ENCODE measurements at regions not wholly inside any gene's neighbourhood (a gene's known extent, or its start where the extent isn't known, plus 50 kb on each side); places are given as distances from the start of the nearest gene placed in this dataset.

DNA sequence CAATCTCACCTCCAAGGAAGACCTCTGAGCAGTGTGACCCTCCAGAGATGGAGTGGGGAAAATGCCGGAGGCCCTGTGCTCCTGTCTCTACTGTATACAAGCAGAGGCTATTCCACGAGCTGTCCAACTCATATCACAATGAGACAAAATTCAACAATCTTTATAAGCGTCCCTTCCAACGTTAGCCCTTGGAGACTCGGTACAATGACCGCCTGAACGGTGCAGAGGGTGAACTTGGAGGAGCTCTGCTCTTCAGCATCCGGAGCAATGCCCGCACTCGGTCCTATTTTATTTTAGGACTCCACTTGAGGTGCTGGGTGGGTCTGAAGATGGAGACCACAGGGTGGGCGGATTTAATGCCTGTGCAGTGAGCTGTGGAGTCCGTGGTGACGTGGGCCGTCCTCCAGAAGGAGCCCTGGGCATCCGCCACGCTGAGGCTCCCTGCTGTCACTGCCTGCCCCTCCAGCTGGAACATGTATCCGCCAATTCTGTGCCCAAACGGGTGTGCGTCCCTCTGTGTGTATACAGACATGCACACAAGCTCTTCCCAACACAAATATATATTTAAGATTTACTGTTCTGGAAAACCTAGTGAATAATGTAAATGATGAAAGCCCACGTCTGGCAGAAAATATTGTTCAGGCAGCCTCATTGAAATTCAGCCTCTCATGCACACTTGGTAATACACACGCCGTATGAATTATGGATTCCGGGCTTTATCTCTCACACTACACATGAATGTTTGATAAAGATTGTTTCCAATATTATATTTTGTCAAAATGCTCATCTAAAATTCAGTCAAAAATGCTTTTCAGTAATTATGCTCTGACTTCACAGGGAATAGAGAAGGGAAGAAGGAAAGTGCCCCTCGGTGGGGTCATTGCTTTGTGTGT lies 239.9 kb upstream of the ZMIZ1 start:
- no peak overlapping the region for H3K27ac Mint-ChIP-seq
- POLR2A ChIA-PET = no interaction called here
- H3K4me1 Mint-ChIP-seq = peaks cover 0 to 6% (median 0%) of the 10 kb centered on the region in 7 donors
- H3K4me3 ChIP-seq (ENCODE audit: low read length) = no peak overlapping the region
- H3K27me3 ChIP-seq (ENCODE audit: control insufficient read depth in 2 of 2, insufficient read depth in 2 of 2, low read length in 2 of 2) = no peaks in the 10 kb centered on the region
- H3K27ac ChIP-seq (ENCODE audit: low read depth, low read length) = no peak overlapping the region
- no peak for DNase-seq
- H3K9me3 Mint-ChIP-seq = peaks cover 3 to 19% (median 5%) of the 10 kb centered on the region in 11 donors
- CTCF ChIA-PET = no interaction called here
- peaks cover 14 to 31% (median 21%) of the 10 kb centered on the region in 5 donors for H3K27me3 Mint-ChIP-seq
- no peak for ATAC-seq
- intact Hi-C loops (cut with micrococcal nuclease) = no loop called here
- peaks cover 0 to 6% (median 0%) of the 10 kb centered on the region in 5 donors for H3K36me3 Mint-ChIP-seq
- no peak overlapping the region for H3K4me3 Mint-ChIP-seq
- H3K9me3 ChIP-seq (ENCODE audit: control insufficient read depth in 2 of 3, low read length in 3 of 3) = peaks cover 0 to 7% (median 0%) of the 10 kb centered on the region in 3 experiments
- H3K4me1 ChIP-seq (ENCODE audit: control insufficient read depth in 2 of 2, insufficient read depth in 2 of 2, low read length in 2 of 2) = no peaks in the 10 kb centered on the region
- no peaks in the 10 kb centered on the region for H3K36me3 ChIP-seq (ENCODE audit: control insufficient read depth in 2 of 3, insufficient read depth in 3 of 3, low read length in 3 of 3)

DNA sequence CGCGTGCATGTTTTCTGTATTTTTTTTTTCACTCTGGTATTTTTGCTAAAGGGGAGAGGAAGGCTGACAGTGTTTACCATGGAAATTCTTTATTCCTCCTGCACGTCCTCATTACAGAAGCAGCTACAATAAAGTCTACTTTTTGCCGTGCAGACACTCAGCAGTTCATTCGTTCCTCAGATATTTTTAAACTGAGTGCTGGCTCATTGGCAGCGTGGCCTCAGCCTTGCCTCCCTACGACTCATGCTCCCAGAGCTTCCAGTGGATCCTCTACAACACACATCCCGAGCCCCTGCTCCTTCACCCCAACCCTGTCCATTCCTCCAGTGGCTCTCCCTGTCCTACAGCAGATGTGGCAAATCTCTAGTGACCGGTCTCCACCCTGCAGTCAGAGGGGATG lies 239.2 kb upstream of the ZMIZ1 start:
- H3K4me3 Mint-ChIP-seq = no peak overlapping the region
- ChIA-PET POLR2A (no interaction called here), CTCF (no interaction called here)
- peaks cover 0 to 6% (median 0%) of the 10 kb centered on the region in 7 donors for H3K4me1 Mint-ChIP-seq
- H3K9me3 ChIP-seq (ENCODE audit: control insufficient read depth in 2 of 3, low read length in 3 of 3) = peaks cover 0 to 7% (median 0%) of the 10 kb centered on the region in 3 experiments
- intact Hi-C loops (cut with micrococcal nuclease) = no loop called here
- no peak for ATAC-seq
- no peaks in the 10 kb centered on the region for H3K36me3 ChIP-seq (ENCODE audit: control insufficient read depth in 2 of 3, insufficient read depth in 3 of 3, low read length in 3 of 3)
- peaks cover 3 to 26% (median 7%) of the 10 kb centered on the region in 11 donors for H3K9me3 Mint-ChIP-seq
- H3K27ac ChIP-seq (ENCODE audit: low read depth, low read length) = no peak overlapping the region
- H3K36me3 Mint-ChIP-seq = peaks cover 0 to 6% (median 0%) of the 10 kb centered on the region in 5 donors
- DNase-seq = no peak
- H3K27me3 ChIP-seq (ENCODE audit: control insufficient read depth in 2 of 2, insufficient read depth in 2 of 2, low read length in 2 of 2) = no peaks in the 10 kb centered on the region
- no peak overlapping the region for H3K4me3 ChIP-seq (ENCODE audit: low read length)
- H3K4me1 ChIP-seq (ENCODE audit: control insufficient read depth in 2 of 2, insufficient read depth in 2 of 2, low read length in 2 of 2) = no peaks in the 10 kb centered on the region
- no peak overlapping the region for H3K27ac Mint-ChIP-seq
- peaks cover 14 to 25% (median 23%) of the 10 kb centered on the region in 5 donors for H3K27me3 Mint-ChIP-seq

DNA sequence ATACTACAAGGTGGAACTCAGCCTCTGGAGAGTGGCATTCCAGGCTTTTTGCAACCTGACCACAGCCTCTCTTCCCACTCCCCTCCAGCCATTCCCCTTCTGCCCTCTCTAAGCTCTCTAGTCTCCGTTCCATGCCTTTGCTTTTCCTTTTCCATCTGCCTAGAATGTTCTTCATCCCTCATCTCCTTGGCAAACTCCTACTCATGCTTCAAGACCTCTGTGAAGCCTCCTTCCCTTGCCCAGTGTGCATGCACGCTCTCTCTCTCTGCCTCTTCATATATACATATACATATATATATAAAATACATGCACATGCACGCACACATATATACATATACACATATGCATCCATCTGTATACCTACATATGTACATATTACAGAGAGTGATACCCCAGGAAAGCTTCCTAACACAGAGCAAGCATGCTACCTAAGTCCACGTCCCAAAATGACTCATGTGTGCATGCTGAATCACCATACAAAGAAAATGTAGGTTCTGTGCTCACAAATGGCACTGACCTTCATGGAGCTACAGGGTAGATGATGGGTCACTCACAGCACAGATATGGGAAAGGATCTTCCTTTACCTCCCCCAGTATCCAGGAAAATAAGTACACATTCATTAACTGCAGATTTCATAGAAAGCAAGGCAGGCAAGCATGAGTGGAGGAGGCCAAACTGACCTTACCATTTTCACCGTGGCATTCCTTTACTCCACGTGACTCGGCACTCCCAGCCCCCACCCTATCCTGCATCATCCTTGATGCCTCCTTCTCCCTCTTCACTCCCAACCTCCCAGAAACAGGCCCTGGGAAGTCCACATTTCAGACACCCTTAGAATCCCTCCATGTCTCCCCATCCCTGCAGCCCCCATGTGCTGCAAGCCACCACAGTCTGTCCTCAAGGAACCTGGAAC lies 238.4 kb upstream of the ZMIZ1 start:
- H3K36me3 ChIP-seq (ENCODE audit: control insufficient read depth in 2 of 3, insufficient read depth in 3 of 3, low read length in 3 of 3) = no peaks in the 10 kb centered on the region
- H3K4me1 Mint-ChIP-seq = peaks cover 0 to 6% (median 0%) of the 10 kb centered on the region in 7 donors
- no peak overlapping the region for H3K4me3 ChIP-seq (ENCODE audit: low read length)
- H3K27ac Mint-ChIP-seq = peak overlapping the region in 1 of 9 donors; percentile 18
- peaks cover 4 to 26% (median 7%) of the 10 kb centered on the region in 11 donors for H3K9me3 Mint-ChIP-seq
- no peaks in the 10 kb centered on the region for H3K4me1 ChIP-seq (ENCODE audit: control insufficient read depth in 2 of 2, insufficient read depth in 2 of 2, low read length in 2 of 2)
- CTCF ChIA-PET = no interaction called here
- H3K36me3 Mint-ChIP-seq = peaks cover 0 to 6% (median 0%) of the 10 kb centered on the region in 5 donors
- peaks cover 0 to 7% (median 0%) of the 10 kb centered on the region in 3 experiments for H3K9me3 ChIP-seq (ENCODE audit: control insufficient read depth in 2 of 3, low read length in 3 of 3)
- no peak overlapping the region for H3K27ac ChIP-seq (ENCODE audit: low read depth, low read length)
- H3K27me3 ChIP-seq (ENCODE audit: control insufficient read depth in 2 of 2, insufficient read depth in 2 of 2, low read length in 2 of 2) = no peaks in the 10 kb centered on the region
- intact Hi-C loops (cut with micrococcal nuclease) = no loop called here
- H3K4me3 Mint-ChIP-seq = no peak overlapping the region
- POLR2A ChIA-PET = no interaction called here
- no peak for DNase-seq
- peaks cover 15 to 31% (median 28%) of the 10 kb centered on the region in 5 donors for H3K27me3 Mint-ChIP-seq
- no peak for ATAC-seq

DNA sequence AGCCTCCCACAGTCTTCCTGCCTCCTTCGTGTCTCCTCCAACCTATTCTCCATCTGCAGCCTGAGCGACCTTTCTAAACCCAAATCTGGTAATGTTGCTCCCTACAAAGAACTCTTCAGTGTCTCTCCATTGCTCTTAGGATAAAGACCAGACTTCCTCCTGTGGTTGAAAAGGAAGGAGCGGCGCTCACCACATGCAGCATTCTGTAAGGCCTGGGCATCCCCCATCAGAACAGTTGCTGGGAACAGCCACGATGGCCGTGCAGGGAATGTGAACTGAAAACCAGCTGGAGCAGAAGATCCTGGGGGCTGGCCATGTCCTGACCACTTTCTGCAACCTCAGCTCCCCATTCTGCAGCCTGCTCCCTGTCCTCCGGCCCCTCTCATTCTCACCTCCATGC lies 237.8 kb upstream of the ZMIZ1 start:
- Histone ChIP-seq H3K27me3 (ENCODE audit: control insufficient read depth in 2 of 2, insufficient read depth in 2 of 2, low read length in 2 of 2) (no peaks in the 10 kb centered on the region), H3K9me3 (ENCODE audit: control insufficient read depth in 2 of 3, low read length in 3 of 3) (peaks cover 0 to 7% (median 0%) of the 10 kb centered on the region in 3 experiments), H3K27ac (ENCODE audit: low read depth, low read length) (no peak overlapping the region), H3K36me3 (ENCODE audit: control insufficient read depth in 2 of 3, insufficient read depth in 3 of 3, low read length in 3 of 3) (no peaks in the 10 kb centered on the region), H3K4me3 (ENCODE audit: low read length) (no peak overlapping the region), H3K4me1 (ENCODE audit: control insufficient read depth in 2 of 2, insufficient read depth in 2 of 2, low read length in 2 of 2) (no peaks in the 10 kb centered on the region)
- H3K27me3 Mint-ChIP-seq = peaks cover 21 to 36% (median 34%) of the 10 kb centered on the region in 5 donors
- H3K36me3 Mint-ChIP-seq = peaks cover 0 to 6% (median 0%) of the 10 kb centered on the region in 5 donors
- POLR2A ChIA-PET = no interaction called here
- ATAC-seq (no peak), DNase-seq (no peak)
- H3K4me3 Mint-ChIP-seq = no peak overlapping the region
- H3K4me1 Mint-ChIP-seq = peaks cover 0 to 6% (median 0%) of the 10 kb centered on the region in 7 donors
- H3K9me3 Mint-ChIP-seq = peaks cover 4 to 26% (median 7%) of the 10 kb centered on the region in 11 donors
- CTCF ChIA-PET = no interaction called here
- H3K27ac Mint-ChIP-seq = peak overlapping the region in 1 of 9 donors; percentile 18
- intact Hi-C loops (cut with micrococcal nuclease) = no loop called here

DNA sequence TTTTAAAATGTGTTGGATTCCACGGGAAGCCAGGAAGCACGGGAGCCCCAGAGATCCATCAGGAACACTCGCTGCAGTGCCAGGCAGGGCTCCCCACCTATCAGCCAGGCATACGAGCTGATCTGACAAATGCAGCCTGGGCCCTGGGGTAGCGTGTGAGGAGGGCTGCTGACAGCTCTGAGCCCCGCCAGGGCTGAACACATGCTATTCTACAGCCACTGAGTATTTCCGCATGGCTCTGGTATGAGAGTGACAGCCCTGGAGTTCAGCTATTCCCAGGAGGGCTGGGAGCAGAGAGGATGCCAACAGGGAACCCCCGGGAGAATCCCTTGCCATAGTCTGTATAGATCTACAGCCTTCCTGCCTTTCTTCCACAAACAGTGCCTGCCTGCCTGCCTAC lies 237.3 kb upstream of the ZMIZ1 start:
- H3K4me1 Mint-ChIP-seq = peaks cover 0 to 6% (median 0%) of the 10 kb centered on the region in 7 donors
- intact Hi-C loops (cut with micrococcal nuclease) = no loop called here
- no peak overlapping the region for H3K27ac Mint-ChIP-seq
- DNase-seq = no peak
- Histone ChIP-seq H3K4me3 (ENCODE audit: low read length) (no peak overlapping the region), H3K9me3 (ENCODE audit: control insufficient read depth in 2 of 3, low read length in 3 of 3) (peaks cover 0 to 7% (median 0%) of the 10 kb centered on the region in 3 experiments), H3K27me3 (ENCODE audit: control insufficient read depth in 2 of 2, insufficient read depth in 2 of 2, low read length in 2 of 2) (no peaks in the 10 kb centered on the region), H3K4me1 (ENCODE audit: control insufficient read depth in 2 of 2, insufficient read depth in 2 of 2, low read length in 2 of 2) (no peaks in the 10 kb centered on the region), H3K27ac (ENCODE audit: low read depth, low read length) (no peak overlapping the region), H3K36me3 (ENCODE audit: control insufficient read depth in 2 of 3, insufficient read depth in 3 of 3, low read length in 3 of 3) (no peaks in the 10 kb centered on the region)
- ChIA-PET CTCF (no interaction called here), POLR2A (no interaction called here)
- H3K9me3 Mint-ChIP-seq = peaks cover 4 to 26% (median 7%) of the 10 kb centered on the region in 11 donors
- H3K27me3 Mint-ChIP-seq = peaks cover 23 to 40% (median 34%) of the 10 kb centered on the region in 5 donors
- no peak overlapping the region for H3K4me3 Mint-ChIP-seq
- peaks cover 0 to 6% (median 0%) of the 10 kb centered on the region in 5 donors for H3K36me3 Mint-ChIP-seq
- ATAC-seq = no peak

DNA sequence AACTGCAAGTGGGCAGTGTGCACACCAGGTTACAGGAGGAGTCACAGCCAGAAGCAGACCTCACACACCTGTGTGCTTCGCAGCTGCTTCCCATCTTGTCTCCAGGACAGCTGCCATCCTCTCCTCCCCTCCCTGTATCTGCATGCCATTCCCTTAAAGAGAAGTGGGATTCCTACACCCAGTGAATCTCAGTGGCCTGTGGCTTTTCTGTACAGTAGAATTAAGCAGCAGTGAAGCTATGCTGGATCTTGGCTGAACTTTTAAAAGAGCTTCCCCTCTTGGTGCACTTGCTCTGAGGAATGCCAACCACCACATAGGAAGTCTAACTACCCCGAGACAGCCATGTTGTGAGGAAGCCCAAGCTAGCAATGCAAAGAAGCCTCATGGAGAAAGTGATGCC lies 236.5 kb upstream of the ZMIZ1 start:
- Histone ChIP-seq H3K4me3 (ENCODE audit: low read length) (no peak overlapping the region), H3K4me1 (ENCODE audit: control insufficient read depth in 2 of 2, insufficient read depth in 2 of 2, low read length in 2 of 2) (no peaks in the 10 kb centered on the region), H3K27ac (ENCODE audit: low read depth, low read length) (no peak overlapping the region), H3K9me3 (ENCODE audit: control insufficient read depth in 2 of 3, low read length in 3 of 3) (peaks cover 0 to 7% (median 0%) of the 10 kb centered on the region in 3 experiments), H3K36me3 (ENCODE audit: control insufficient read depth in 2 of 3, insufficient read depth in 3 of 3, low read length in 3 of 3) (no peaks in the 10 kb centered on the region), H3K27me3 (ENCODE audit: control insufficient read depth in 2 of 2, insufficient read depth in 2 of 2, low read length in 2 of 2) (no peaks in the 10 kb centered on the region)
- POLR2A ChIA-PET = no interaction called here
- ATAC-seq = no peak
- Mint-ChIP-seq H3K27ac (no peak overlapping the region), H3K4me3 (no peak overlapping the region), H3K36me3 (peaks cover 0 to 6% (median 0%) of the 10 kb centered on the region in 5 donors), H3K9me3 (peaks cover 4 to 26% (median 7%) of the 10 kb centered on the region in 11 donors), H3K4me1 (peaks cover 0 to 6% (median 0%) of the 10 kb centered on the region in 7 donors), H3K27me3 (peaks cover 24 to 40% (median 34%) of the 10 kb centered on the region in 5 donors)
- DNase-seq = no peak
- intact Hi-C loops (cut with micrococcal nuclease) = no loop called here
- CTCF ChIA-PET = no interaction called here

Data from naive thymus-derived CD4-positive, alpha-beta T cell (primary cell).